GM12892 (cell line): ENCODE measurements at regions not wholly inside any gene's neighbourhood (a gene's known extent, or its start where the extent isn't known, plus 50 kb on each side); places are given as distances from the start of the nearest gene placed in this dataset.

Source experiments
- POLR2A ChIP-seq: IDR thresholded peaks from 2 replicates; pipeline ENCODE4 v1.6.1; 2011; ENCODE audit warnings: low read depth, low read length, control low read depth
- POLR2AphosphoS5 ChIP-seq: IDR thresholded peaks from 2 replicates; pipeline ENCODE4 v1.6.1; 2011; ENCODE audit warnings: low read depth, low read length, control low read depth
- TAF1 ChIP-seq: IDR thresholded peaks from 2 replicates; pipeline ENCODE4 v1.6.1; 2011; ENCODE audit warnings: low read depth, mild to moderate bottlenecking, control low read depth, low read length, borderline replicate concordance

- TF ChIP-seq POLR2A: no peak
- no peak for TF ChIP-seq POLR2AphosphoS5
- no peak for TF ChIP-seq TAF1
Measured at GRCh38 chr22:47678636-47679287, 916.3 kb downstream of the TBC1D22A start.
